ENCODE measurements at regions not wholly inside any gene's neighbourhood (a gene's known extent, or its start where the extent isn't known, plus 50 kb on each side); places are given as distances from the start of the nearest gene placed in this dataset.
"Not testable (repeated sequence)": the region's sequence is repeated elsewhere in the genome, so short reads cannot be mapped to it uniquely, and the experiment has no call there.

- DNase-seq (ENCODE audit: low spot score) = no peak
Observed at GRCh38 chr22:35138521-35138920, 72.6 kb downstream of the ISX start.

DNA sequence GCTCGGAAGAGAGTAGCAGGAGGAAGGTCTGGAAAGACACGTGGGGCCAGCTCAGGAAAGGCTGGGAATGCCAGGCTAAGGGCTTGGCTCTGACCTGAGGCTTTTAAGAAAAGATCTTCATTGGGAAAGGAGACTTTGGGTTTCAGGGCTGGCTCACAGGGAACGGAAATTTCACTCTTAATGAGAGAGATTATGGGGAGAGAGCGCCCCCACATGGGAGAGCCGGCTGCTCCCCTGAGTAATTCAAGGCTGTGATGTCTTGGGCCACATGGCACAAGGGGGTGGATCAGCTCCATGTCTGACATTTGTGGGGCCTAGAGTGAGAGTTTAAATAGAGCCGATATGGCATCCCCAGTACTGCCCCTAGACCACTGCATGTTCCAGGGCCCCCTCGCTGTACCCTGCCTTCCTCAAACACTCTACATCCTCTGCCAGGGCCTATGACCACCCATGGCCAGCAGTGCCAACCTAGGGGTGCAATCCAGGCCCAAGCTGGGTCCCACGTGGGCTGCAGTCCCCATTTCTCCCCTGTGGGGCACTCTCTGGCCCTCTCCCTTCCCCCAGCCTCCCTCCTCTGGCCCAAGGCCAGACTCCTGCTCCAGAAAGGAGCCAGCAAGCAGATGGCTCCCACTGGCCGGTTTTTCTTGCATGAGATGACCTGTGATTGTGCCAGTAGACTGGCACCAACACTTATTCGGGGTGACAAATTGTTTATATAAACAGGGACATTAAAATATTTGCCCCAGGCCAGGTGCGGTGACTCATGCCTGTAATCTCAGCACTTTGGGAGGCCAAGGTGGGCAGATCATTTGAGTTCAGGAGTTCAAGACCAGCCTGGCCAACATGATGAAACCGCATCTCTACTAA is 75.2 kb downstream of the ISX start:
- DNase-seq (ENCODE audit: low spot score) = no peak

DNA sequence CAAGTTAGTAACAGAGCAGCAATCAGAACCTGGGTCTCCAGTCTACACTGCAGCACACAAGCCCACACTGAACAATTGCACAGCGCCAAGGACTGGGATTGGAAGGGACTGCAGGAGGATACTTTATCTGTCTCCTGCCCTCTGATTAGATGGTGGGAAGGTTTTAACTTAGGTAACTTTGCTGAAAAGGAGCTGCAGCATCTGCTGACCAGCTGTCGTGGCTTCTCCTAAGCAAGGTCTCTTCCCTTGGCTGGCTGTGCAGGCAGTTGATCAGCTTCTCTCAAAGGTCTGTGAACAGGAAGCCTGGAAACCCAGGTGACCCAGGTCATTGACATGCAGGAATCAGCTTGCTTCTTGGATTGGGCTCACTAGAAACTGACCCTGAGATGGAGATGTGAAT is 82.4 kb downstream of the ISX start:
- DNase-seq (ENCODE audit: low spot score) = no peak

DNA sequence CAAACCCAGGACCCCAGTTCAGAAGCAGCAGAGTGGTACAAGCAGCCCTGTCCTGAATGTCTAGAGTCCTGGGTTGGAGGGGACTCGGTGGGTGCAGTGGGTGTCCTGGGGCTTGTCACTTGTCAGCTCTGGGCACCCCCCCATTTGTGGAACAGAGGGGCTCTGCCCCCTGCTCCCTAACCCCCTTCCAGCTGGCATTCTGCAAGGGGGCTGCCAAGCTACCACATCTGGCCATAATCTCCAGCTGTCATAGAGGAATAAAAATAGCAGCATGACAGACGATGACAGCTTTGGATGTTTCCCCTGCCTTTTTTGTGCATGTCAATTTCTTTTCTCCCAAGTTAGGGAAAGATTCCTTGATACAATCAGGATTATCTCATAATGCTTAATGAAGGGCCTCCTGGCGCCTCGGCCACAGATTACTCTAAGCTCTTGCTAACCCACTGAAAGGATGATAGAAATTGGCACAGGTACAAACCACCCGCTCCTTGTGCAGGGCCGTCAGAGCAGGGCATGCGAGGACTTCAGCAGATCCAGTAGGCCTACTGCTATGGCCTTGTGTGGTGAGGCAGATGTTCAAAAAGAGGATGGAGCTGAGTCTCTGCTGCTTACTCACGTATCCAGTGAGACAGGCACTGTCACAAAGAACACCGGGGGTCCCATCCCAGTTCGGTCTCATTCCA is 83.0 kb downstream of the ISX start:
- no peak for DNase-seq (ENCODE audit: low spot score)

GRCh38 chr22:35150183-35151107 is 84.5 kb downstream of the ISX start:
- DNase-seq (ENCODE audit: low spot score) = peak; percentile 54

GRCh38 chr22:35152316-35152715 is 86.4 kb downstream of the ISX start:
- DNase-seq (ENCODE audit: low spot score) = no peak

GRCh38 chr22:35154937-35155387 is 89.0 kb downstream of the ISX start:
- DNase-seq (ENCODE audit: low spot score) = peak; percentile 77

- DNase-seq (ENCODE audit: low spot score) = no peak
Observed at GRCh38 chr22:35155403-35156025, 89.6 kb downstream of the ISX start.

- DNase-seq (ENCODE audit: low spot score) = no peak
Observed at GRCh38 chr22:35156945-35157344, 91.0 kb downstream of the ISX start.

DNA sequence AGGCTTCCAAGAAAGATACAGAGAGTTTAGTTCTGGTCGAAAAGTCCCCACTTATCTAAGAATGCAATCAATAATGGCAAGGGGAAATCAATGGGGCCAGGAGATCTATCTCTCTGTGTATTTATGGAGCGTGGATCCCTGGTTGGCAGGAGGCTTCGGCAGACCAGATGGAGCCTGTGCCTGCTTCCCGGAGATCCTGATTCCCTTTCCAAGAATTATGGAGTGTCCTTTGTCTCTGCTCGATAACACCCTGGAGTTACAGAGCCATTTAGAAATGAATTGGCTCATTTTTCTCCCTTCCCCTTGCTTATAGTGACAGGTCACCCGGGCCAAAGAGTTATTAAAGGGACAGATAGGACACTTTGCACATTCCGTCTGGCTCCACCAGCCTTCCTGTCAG is 92.4 kb downstream of the ISX start:
- DNase-seq (ENCODE audit: low spot score) = no peak

DNA sequence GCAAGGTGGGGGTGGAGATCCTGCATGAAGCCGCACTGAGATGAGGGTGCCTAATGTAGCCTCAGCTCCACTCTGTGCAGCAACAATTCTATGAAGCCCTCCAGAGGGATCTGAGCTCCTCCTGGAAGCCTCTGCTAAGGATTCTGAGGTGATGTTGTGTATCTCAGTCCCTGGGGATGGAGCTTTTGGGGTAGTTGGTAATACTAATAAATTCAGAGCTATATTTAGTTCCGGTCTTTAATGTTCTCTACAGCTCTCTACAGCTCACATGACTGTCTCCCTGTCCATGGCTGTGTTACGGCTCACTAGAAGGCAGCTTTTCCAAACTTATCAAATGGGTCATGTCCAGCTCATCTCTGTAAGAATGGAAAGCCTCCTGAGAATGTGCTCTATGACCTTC is 93.4 kb downstream of the ISX start:
- DNase-seq (ENCODE audit: low spot score) = no peak

- DNase-seq (ENCODE audit: low spot score) = no peak
Observed at GRCh38 chr22:35160268-35160667, 94.3 kb downstream of the ISX start.

GRCh38 chr22:35165896-35166295 is 91.4 kb upstream of the HMGXB4 start:
- DNase-seq (ENCODE audit: low spot score) = not testable (repeated sequence)

- no peak for DNase-seq (ENCODE audit: low spot score)
Observed at GRCh38 chr22:35170716-35171697, 86.3 kb upstream of the HMGXB4 start.

- DNase-seq (ENCODE audit: low spot score) = no peak
Observed at GRCh38 chr22:35172442-35172841, 84.9 kb upstream of the HMGXB4 start.

- DNase-seq (ENCODE audit: low spot score) = no peak
Observed at GRCh38 chr22:35173655-35174054, 83.6 kb upstream of the HMGXB4 start.

- no peak for DNase-seq (ENCODE audit: low spot score)
Observed at GRCh38 chr22:35174401-35175038, 82.8 kb upstream of the HMGXB4 start.

DNA sequence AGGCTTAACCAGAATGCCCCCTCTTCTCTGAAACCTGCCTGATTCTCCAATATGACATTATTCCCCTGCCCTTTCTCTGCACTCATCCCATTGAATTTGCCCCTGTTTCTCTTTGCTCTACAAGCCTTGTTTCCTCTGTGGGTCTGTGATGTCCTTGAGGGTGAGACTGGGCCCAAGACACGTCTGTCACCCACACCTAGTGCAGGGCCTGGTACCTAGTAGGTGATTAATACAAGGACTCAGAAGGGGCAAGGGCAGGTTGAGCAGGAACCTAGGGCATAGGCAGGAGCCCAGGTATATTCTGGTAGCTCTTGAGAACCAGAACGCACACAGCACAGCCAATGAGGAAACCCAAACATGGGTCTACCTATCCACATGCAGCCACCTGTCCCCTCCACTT is 81.9 kb upstream of the HMGXB4 start:
- no peak for DNase-seq (ENCODE audit: low spot score)

- DNase-seq (ENCODE audit: low spot score) = no peak
Observed at GRCh38 chr22:35177811-35178210, 79.5 kb upstream of the HMGXB4 start.

- no peak for DNase-seq (ENCODE audit: low spot score)
Observed at GRCh38 chr22:35178446-35178845, 78.8 kb upstream of the HMGXB4 start.

Measured in AG08395 (cell line).